Esophagus muscularis mucosa (tissue), 3 donors: ENCODE measurements at regions not wholly inside any gene's neighbourhood (a gene's known extent, or its start where the extent isn't known, plus 50 kb on each side); places are given as distances from the start of the nearest gene placed in this dataset.

ENCODE experiments used
- EP300 ChIP-seq: sonication (generic); formaldehyde crosslinking; IDR thresholded peaks from one replicate; pipeline ENCODE4 v1.6.1; 2017; ENCODE audit warnings: antibody characterized with exemption
- TF ChIP-seq, protein P1 (sequence below), 3 experiments: fragments of 200-600 bp in 2 of 3; fragments of 450-650 bp in 1 of 3; sonication (generic) in 2 of 3; IDR thresholded peaks; one replicate each; pipeline ENCODE4 v1.5.1; 2017 to 2019; ENCODE audit warnings: antibody characterized with exemption in 3 of 3, mild to moderate bottlenecking in 2 of 3, moderate library complexity in 1 of 3

DNA sequence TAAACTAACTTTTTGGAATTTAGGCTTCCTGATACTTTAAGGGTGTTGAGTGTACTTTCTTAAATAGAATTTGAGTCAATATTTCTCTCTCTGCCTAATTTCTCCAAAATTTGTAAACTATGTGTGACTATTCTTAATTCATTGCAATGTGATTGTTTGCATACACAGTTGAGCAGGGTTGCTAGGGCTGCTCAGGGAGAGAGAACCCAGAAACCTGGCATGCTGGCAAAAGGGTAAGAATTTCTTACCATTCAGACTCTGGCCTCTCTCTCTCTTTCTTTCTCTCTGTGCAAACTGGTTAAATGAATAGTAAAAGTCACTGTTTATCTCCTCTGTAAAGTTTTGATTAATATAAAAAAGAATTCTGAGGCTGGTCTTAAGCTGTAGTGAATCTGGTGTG lies 51.0 kb upstream of the NAMPT start:
- TF ChIP-seq, protein P1, sequence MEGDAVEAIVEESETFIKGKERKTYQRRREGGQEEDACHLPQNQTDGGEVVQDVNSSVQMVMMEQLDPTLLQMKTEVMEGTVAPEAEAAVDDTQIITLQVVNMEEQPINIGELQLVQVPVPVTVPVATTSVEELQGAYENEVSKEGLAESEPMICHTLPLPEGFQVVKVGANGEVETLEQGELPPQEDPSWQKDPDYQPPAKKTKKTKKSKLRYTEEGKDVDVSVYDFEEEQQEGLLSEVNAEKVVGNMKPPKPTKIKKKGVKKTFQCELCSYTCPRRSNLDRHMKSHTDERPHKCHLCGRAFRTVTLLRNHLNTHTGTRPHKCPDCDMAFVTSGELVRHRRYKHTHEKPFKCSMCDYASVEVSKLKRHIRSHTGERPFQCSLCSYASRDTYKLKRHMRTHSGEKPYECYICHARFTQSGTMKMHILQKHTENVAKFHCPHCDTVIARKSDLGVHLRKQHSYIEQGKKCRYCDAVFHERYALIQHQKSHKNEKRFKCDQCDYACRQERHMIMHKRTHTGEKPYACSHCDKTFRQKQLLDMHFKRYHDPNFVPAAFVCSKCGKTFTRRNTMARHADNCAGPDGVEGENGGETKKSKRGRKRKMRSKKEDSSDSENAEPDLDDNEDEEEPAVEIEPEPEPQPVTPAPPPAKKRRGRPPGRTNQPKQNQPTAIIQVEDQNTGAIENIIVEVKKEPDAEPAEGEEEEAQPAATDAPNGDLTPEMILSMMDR (IDR thresholded peaks at IDR 0.05): no peak
- no peak for TF ChIP-seq EP300
